NCI-H1048 (cell line): ENCODE measurements at regions not wholly inside any gene's neighbourhood (a gene's known extent, or its start where the extent isn't known, plus 50 kb on each side); places are given as distances from the start of the nearest gene placed in this dataset.

Source experiments
- DNase-seq: peaks from one replicate; lab custom pipeline; 2025; lab: John Stamatoyannopoulos, UW

GRCh38 chr12:75974323-75975187 is 57.0 kb downstream of the PHLDA1 start:
- no peak for DNase-seq

- DNase-seq: no peak
These were observed 60.3 kb downstream of the PHLDA1 start for GRCh38 chr12:75971253-75971652.

- DNase-seq: no peak
These were observed 61.3 kb downstream of the PHLDA1 start for GRCh38 chr12:75970310-75970709.

- no peak for DNase-seq
These were observed 61.8 kb downstream of the PHLDA1 start for GRCh38 chr12:75969768-75970167.

GRCh38 chr12:75965661-75966060 is 65.9 kb downstream of the PHLDA1 start:
- DNase-seq: no peak

GRCh38 chr12:75964150-75964549 is 67.4 kb downstream of the PHLDA1 start:
- no peak for DNase-seq

GRCh38 chr12:75961878-75962277 is 69.7 kb downstream of the PHLDA1 start:
- no peak for DNase-seq

- DNase-seq: no peak
These were observed 70.5 kb downstream of the PHLDA1 start for GRCh38 chr12:75960954-75961661.

GRCh38 chr12:75960086-75960910 is 71.3 kb downstream of the PHLDA1 start:
- DNase-seq: no peak

GRCh38 chr12:75959506-75959905 is 72.1 kb downstream of the PHLDA1 start:
- no peak for DNase-seq

GRCh38 chr12:75959060-75959459 is 72.5 kb downstream of the PHLDA1 start:
- no peak for DNase-seq

- no peak for DNase-seq
These were observed 76.3 kb downstream of the PHLDA1 start for GRCh38 chr12:75955251-75955650.

- no peak for DNase-seq
These were observed 76.8 kb downstream of the PHLDA1 start for GRCh38 chr12:75954749-75955148.

- no peak for DNase-seq
These were observed 77.5 kb downstream of the PHLDA1 start for GRCh38 chr12:75954041-75954440.

- no peak for DNase-seq
These were observed 78.2 kb downstream of the PHLDA1 start for GRCh38 chr12:75953312-75953906.

GRCh38 chr12:75951399-75952278 is 79.9 kb downstream of the PHLDA1 start:
- no peak for DNase-seq

- no peak for DNase-seq
These were observed 84.3 kb downstream of the PHLDA1 start for GRCh38 chr12:75947156-75947723.

- DNase-seq: no peak
These were observed 86.0 kb downstream of the PHLDA1 start for GRCh38 chr12:75945581-75945980.

GRCh38 chr12:75944905-75945432 is 86.6 kb downstream of the PHLDA1 start:
- no peak for DNase-seq
